Muscle layer of duodenum (tissue), 2 donors: ENCODE measurements at regions not wholly inside any gene's neighbourhood (a gene's known extent, or its start where the extent isn't known, plus 50 kb on each side); places are given as distances from the start of the nearest gene placed in this dataset.

ENCODE experiments used
- H3K27ac ChIP-seq: one replicate; pipeline ENCODE4 v1.7.0; 2013; ENCODE audit warnings: mild to moderate bottlenecking, low read length
- H3K27me3 ChIP-seq: one replicate; pipeline ENCODE4 v1.7.0; 2013; ENCODE audit warnings: low read depth, mild to moderate bottlenecking, control low read depth, low read length
- H3K36me3 ChIP-seq, 2 donors: one replicate each; pipeline ENCODE4 v1.7.0; 2013; ENCODE audit warnings: low read length in 2 of 2, control low read depth in 1 of 2, mild to moderate bottlenecking in 1 of 2; ENCODE audit not compliant: insufficient read depth in 2 of 2, control insufficient read depth in 1 of 2
- H3K4me1 ChIP-seq, 2 donors: one replicate each; pipeline ENCODE4 v1.7.0; 2013; ENCODE audit warnings: low read length in 2 of 2, mild to moderate bottlenecking in 2 of 2, control low read depth in 1 of 2, moderate library complexity in 1 of 2; ENCODE audit not compliant: insufficient read depth in 2 of 2, control insufficient read depth in 1 of 2
- H3K4me3 ChIP-seq, 2 donors: one replicate each; pipeline ENCODE4 v1.7.0; 2013; ENCODE audit warnings: low read length in 2 of 2, low read depth in 1 of 2, mild to moderate bottlenecking in 1 of 2
- H3K9me3 ChIP-seq, 2 donors: one replicate each; pipeline ENCODE4 v1.7.0; 2013; ENCODE audit warnings: low read length in 2 of 2, control low read depth in 1 of 2, mild to moderate bottlenecking in 1 of 2; ENCODE audit not compliant: control insufficient read depth in 1 of 2
- donor health status: healthy.

DNA sequence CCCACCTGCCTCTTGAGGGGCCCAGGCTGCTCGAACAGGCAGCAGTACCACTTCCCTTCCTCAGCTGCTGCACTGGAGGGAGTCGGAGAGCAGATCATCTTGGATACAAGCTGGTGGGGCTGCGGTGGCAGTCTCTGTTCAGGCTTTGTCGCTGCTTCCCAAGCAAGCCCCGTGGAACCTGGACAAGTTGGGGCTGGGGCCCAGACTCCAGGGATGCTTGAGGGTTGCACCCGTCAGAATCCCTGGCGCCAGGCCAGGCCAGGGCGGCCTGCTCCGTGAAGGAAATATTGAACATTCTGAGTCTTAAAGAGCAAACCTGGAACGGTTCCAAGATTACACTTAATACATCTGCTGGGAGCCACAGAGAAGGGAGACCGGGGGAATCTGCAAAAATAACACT, 310.1 kb upstream of the SORL1-AS1 start:
- Histone ChIP-seq H3K27ac (no peak overlapping the region), H3K4me3 (no peak overlapping the region), H3K27me3 (no peaks in the 10 kb centered on the region), H3K4me1 (peaks cover 0 to 10% of the 10 kb centered on the region in 2 donors), H3K36me3 (no peaks in the 10 kb centered on the region), H3K9me3 (no peaks in the 10 kb centered on the region)

DNA sequence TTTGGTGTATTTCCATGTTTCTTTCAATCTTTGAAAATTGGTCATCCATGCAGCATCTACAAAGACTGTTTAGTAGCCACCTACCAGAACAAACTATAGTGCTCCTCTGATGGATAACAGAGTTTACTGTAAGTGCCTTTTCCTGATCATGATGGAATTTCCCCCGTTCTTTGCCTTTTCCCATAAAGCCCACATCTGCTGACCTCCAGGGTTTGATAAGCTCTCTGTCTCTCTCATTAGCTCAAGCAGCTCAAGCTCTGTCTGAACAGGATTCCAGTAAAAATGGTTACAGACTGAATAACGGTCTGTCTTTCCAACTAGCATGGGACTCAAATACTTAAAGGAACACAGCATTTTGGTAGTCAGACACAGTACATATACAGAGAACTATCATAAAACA, 308.4 kb upstream of the SORL1-AS1 start:
- Histone ChIP-seq H3K27ac (no peak overlapping the region), H3K4me3 (no peak overlapping the region), H3K27me3 (no peaks in the 10 kb centered on the region), H3K36me3 (no peaks in the 10 kb centered on the region), H3K9me3 (no peaks in the 10 kb centered on the region), H3K4me1 (peaks cover 0 to 14% of the 10 kb centered on the region in 2 donors)

DNA sequence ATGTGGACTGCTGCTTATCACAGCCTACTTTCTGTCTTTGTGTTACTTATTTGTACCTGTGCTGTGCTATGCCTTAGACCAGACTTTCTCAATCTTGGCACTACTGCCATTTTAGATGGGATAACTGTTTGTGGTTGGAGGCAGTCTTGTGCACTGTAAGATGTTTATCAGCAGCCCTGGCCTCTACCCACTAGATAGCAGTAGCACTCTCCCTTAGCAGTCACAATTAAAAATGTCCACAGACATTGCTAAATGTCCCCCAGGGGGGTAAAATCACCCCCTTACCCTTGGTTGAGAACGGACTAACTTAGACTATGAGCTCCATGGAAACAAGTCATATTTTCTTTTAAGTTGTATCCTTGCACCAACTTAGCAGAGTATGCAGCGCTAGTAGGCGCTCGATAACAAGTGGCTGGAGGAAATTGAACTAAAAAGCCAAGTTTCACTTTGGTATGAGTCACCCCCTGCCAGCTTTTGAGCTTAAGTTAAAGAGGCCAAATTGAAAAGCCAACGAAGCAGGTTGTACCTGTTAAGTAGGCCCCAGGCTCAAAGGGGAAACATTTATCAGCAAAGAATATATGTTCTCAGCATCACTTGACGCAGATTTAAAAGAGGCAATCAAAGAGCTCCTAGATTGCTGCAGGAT, 304.8 kb upstream of the SORL1-AS1 start:
- H3K36me3 ChIP-seq, result no peaks in the 10 kb centered on the region
- H3K27ac ChIP-seq, result no peak overlapping the region
- no peak overlapping the region for H3K4me3 ChIP-seq
- H3K9me3 ChIP-seq, result no peaks in the 10 kb centered on the region
- peaks cover 0 to 10% of the 10 kb centered on the region in 2 donors for H3K4me1 ChIP-seq
- no peaks in the 10 kb centered on the region for H3K27me3 ChIP-seq

- no peak overlapping the region for H3K27ac ChIP-seq
- H3K9me3 ChIP-seq, result no peaks in the 10 kb centered on the region
- H3K27me3 ChIP-seq, result no peaks in the 10 kb centered on the region
- no peak overlapping the region for H3K4me3 ChIP-seq
- H3K36me3 ChIP-seq, result no peaks in the 10 kb centered on the region
- H3K4me1 ChIP-seq, result peaks cover 0 to 10% of the 10 kb centered on the region in 2 donors
Observed at GRCh38 chr11:121755906-121756305, 303.1 kb upstream of the SORL1-AS1 start.

DNA sequence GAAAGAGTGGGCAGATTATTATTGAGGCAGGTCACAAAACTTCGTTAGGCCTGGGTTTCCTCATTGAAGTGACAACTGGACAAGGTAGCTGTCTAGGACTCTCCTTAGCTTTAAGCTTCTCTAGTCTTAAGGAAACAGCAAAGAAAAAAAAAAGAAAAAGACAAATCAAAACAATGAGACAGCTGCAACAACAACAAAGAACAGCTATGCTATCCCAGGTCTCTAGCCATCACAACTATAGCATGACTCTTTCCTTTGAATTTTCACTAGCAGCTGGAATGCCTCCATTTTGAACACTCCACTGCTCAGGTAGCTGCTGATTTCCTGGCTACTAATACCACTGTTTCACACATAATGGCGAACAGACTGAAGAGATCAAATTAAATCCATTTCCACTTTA, 302.4 kb upstream of the SORL1-AS1 start:
- no peaks in the 10 kb centered on the region for H3K9me3 ChIP-seq
- H3K27ac ChIP-seq, result no peak overlapping the region
- H3K36me3 ChIP-seq, result no peaks in the 10 kb centered on the region
- H3K4me3 ChIP-seq, result no peak overlapping the region
- peaks cover 0 to 10% of the 10 kb centered on the region in 2 donors for H3K4me1 ChIP-seq
- no peaks in the 10 kb centered on the region for H3K27me3 ChIP-seq

GRCh38 chr11:121754598-121754997, 301.8 kb upstream of the SORL1-AS1 start:
- Histone ChIP-seq H3K4me1 (peaks cover 0 to 10% of the 10 kb centered on the region in 2 donors), H3K27me3 (no peaks in the 10 kb centered on the region), H3K9me3 (no peaks in the 10 kb centered on the region), H3K36me3 (no peaks in the 10 kb centered on the region), H3K27ac (peak overlapping the region; percentile 42), H3K4me3 (no peak overlapping the region)

DNA sequence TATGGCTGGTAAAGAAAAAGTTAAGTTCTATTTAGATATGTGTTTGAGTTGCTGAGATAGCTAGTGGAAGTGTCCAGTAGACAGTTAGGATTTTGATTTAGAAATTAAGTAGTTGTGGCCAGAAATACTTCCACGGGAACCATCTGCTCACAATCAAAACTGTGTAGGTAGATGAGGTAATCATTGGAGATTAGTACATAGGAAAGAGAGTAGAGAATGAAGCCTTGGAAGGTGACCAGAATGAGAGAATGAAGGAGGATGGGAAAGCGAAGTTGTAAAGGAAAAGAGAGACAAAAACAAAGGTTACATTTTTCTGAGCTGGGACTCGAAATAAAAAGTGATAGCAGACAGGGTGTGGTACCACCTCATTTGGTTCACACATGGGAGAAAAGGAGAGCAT, 296.9 kb upstream of the SORL1-AS1 start:
- no peak overlapping the region for H3K27ac ChIP-seq
- H3K4me1 ChIP-seq, result peaks cover 0 to 4% of the 10 kb centered on the region in 2 donors
- H3K4me3 ChIP-seq, result no peak overlapping the region
- H3K27me3 ChIP-seq, result no peaks in the 10 kb centered on the region
- no peaks in the 10 kb centered on the region for H3K9me3 ChIP-seq
- H3K36me3 ChIP-seq, result no peaks in the 10 kb centered on the region

DNA sequence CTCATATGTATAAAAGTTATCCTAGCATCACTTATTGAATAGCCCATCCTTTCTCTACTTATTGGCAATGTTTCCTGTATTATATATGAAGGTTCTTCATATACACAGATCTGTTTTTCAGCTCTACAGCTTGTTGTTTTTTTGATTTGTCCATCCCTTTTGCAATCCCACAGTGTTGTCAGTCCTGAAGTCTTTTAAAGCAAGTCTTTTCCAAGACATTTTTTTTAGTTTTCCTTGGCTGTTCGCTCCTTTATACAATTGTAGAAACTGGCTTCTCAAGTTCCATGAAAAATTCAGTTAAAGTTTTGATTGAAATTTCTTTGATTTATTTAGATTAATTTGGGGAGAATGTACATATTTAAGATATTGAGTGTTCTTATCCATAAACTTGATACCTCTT, 295.3 kb upstream of the SORL1-AS1 start:
- Histone ChIP-seq H3K36me3 (no peaks in the 10 kb centered on the region), H3K4me3 (no peak overlapping the region), H3K27ac (no peak overlapping the region), H3K4me1 (no peaks in the 10 kb centered on the region), H3K9me3 (peaks cover 3 to 7% of the 10 kb centered on the region in 2 donors), H3K27me3 (no peaks in the 10 kb centered on the region)

DNA sequence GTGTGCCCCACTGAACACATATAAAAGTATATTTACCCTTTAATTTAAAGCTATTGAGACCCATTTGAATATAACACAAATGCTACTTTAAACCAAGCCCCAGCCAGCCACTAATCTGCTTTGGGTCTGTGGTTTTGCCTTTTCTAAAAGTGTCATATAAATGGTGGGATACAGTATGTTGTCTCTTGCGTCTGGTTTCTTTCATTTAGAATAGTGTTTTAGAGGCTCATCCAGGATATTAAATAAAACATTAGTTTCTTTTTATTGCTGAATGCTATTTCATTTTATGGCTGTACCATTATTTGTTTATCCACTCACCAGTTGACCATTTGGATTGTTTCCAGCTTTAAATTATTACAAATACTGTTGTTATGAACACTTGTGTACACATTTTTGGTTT, 290.5 kb upstream of the SORL1-AS1 start:
- Histone ChIP-seq H3K4me1 (peaks cover 0 to 7% of the 10 kb centered on the region in 2 donors), H3K36me3 (no peaks in the 10 kb centered on the region), H3K9me3 (peaks cover 3 to 7% of the 10 kb centered on the region in 2 donors), H3K27ac (peak overlapping the region; percentile 89), H3K27me3 (no peaks in the 10 kb centered on the region), H3K4me3 (no peak overlapping the region)

GRCh38 chr11:121741761-121742361, 289.1 kb upstream of the SORL1-AS1 start:
- H3K4me1 ChIP-seq, result peaks cover 0 to 7% of the 10 kb centered on the region in 2 donors
- H3K27me3 ChIP-seq, result no peaks in the 10 kb centered on the region
- peak overlapping the region in 1 of 2 donors; percentile 13 for H3K4me3 ChIP-seq
- peak overlapping the region; percentile 89 for H3K27ac ChIP-seq
- H3K36me3 ChIP-seq, result no peaks in the 10 kb centered on the region
- peaks cover 3 to 7% of the 10 kb centered on the region in 2 donors for H3K9me3 ChIP-seq

DNA sequence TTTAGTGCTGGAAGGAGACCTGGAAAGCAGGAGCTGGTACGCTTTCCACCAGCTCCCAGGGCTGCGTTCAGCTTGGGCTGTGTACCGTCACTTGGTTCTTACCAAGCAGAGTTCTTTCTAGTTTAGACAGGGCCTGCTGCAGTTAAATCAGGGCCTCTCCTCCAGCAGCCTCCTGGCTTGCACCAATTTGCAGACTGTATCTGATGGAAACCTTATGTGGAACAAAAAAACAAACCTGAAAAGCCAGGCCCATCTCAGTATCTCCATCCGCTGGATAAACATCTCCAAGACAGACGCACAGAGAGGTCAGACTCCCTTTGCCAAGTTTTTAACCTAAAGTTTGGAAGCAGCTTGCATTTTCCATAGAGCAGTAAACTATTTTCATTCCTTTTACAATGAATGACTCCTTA, 288.6 kb upstream of the SORL1-AS1 start:
- H3K27me3 ChIP-seq, result no peaks in the 10 kb centered on the region
- peaks cover 3 to 7% of the 10 kb centered on the region in 2 donors for H3K9me3 ChIP-seq
- H3K4me1 ChIP-seq, result peaks cover 0 to 7% of the 10 kb centered on the region in 2 donors
- H3K36me3 ChIP-seq, result no peaks in the 10 kb centered on the region
- H3K4me3 ChIP-seq, result peak overlapping the region; percentile 13 to 17
- peak overlapping the region; percentile 89 for H3K27ac ChIP-seq
